ENCODE measurements at regions not wholly inside any gene's neighbourhood (a gene's known extent, or its start where the extent isn't known, plus 50 kb on each side); places are given as distances from the start of the nearest gene placed in this dataset.
"Not testable (repeated sequence)": the region's sequence is repeated elsewhere in the genome, so short reads cannot be mapped to it uniquely, and the experiment has no call there.

DNA sequence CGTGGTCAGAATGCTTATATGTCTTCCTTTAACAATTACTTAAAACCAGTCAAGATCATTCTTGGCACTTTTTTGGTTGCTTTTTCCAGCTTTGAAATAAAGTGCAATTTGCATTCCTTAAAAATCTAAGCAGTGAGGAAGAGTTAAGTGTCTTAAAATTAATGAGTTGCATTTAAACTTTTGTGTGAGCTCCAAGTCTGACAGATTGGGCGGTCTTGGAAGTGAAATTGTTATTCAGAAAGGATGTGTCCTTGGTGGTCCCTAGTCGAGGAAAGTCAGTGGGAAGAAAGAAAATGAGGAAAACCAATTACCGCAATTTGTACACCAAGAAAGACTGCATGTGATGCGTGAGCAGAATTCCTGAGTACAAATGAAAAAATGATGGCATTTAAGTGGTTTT, 132.5 kb downstream of the HHIPL2 start:
- no peak for DNase-seq

DNA sequence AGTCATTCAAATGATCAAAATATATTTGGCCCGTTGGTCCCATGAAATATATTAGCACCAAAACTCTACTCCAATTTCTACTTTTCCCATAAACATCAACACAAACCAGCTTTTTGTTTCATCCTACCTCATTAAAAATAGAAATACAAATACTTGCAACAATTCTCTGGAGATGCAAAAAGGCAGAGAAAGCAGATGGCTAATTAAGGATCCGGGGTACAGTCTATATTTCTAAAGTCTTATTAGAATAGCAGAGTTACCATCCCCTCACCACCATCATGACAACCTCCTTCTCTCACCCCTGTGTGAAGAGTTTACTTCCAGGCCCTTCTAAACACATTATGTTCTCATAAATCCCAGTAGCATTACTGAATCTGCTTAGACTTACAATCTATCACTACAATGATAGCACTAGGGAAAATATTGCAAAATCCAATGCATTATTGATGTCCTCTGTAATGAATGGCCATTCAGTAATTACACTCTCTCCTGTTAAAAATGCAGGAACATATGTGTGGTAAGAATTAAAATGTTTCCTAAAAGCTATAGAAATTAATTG, 133.8 kb downstream of the HHIPL2 start:
- DNase-seq = no peak

DNA sequence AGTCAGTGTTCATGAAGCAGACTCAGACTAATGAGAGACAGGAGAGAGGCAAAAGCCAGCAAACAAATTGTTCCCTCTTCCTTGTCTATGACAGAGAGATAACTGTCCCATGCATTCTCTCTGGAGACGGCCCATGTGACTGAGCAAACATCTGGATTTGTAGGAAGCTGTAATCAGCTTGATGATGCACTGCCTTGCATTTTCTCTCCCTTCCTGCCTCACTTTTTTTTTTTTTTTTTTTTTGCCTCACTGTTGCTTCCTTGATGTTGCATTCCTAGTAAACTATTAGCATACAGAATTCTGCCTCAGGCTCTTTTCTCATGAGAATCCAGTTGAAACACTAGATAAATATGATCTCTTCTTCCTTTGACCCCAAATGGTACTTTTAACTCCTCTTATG, 134.5 kb downstream of the HHIPL2 start:
- no peak for DNase-seq

DNA sequence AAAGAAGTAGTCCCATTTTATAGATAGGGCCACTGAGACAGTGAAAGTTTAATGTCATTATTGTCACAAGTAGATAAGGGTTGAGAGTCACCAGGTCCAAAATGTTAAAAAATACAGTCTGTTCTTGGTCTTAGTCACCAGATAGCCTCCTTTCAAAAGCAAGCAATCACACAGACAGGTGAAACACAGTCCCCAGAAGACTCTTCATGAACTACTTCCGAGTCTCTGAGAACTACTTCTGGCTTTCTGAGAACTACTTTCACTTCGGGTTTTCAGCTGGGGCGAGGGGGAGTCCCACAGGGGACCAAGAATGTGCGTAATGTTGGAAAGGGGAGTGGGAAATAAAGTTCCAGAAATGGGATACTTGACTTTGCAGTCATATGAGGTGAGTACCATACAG, 143.2 kb downstream of the HHIPL2 start:
- DNase-seq = no peak

DNA sequence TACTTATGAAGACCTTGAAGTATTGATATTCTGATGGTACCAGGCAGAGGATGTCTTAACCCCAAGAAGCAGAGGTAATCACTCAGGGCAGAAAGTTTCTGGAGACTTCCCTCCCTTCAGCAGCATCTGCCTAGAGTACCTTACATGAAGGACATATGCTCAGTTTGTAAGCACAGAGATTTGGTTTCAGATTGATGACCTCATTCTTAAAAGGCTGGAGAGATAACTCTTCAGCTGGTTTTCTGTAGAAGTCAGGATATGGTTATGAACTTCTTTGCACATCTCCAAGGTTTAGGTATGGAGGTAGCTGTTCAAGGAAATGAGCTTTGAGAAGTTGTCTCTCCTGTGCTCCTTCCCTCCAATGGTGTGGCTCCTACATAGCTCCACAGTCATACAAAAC, 148.7 kb downstream of the HHIPL2 start:
- no peak for DNase-seq

DNA sequence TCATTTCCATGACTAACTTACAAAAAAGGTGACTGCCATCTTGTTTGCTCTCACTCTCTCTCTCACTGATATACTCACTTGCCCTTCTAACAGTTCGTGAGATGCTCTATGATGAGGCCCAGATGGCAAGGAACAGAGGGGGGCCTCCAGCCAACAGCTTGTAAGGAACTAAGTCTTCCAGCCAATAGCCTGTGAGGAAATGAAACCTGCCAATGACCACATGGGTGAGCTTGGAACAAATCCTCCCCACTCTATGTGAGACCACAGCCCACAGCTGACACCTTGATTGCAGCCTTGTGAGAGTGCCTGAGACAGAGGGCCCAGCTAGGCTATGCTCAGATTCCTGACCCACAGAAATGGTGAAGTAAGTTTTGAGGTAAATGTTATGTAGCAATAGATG, 153.7 kb downstream of the HHIPL2 start:
- DNase-seq = no peak

DNA sequence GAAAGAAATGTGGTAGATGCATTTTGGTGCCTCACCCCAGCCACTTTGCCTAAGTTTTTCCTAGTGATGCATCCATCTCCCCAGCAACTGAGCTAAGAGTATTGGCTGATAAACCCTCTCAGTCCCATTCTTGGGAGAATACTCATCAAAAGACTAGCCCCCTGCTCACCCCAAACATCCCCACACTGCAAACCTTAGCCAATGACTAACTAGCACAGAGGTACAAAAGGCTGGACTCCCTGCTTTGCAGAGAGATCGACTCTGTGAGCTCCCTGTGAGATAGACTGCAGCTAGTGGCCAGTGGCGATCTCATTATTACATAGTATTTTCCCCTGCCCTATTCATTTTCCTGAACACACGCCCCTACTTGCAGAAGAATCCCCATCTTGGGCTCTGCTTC, 155.3 kb downstream of the HHIPL2 start:
- DNase-seq = no peak

DNA sequence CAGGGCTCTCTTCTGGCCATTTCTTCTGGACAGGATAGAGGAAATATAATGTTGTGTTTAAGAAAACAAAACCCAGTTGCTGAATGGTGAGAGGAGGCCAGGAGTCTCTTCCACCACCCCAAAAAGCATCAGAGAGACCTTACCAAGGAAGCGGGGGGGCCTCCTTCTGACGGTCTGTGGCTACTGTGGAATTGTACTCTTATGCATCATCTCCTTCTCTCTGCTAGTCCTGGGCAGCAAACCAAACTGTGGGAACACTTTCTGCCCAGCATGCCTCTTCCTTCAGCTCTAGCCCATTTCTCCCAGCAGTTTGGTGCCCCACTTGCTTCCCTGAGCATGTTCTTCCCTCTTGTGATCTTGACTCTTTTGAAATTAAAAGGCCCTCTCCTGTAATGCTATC, 157.7 kb downstream of the HHIPL2 start:
- DNase-seq = no peak

DNA sequence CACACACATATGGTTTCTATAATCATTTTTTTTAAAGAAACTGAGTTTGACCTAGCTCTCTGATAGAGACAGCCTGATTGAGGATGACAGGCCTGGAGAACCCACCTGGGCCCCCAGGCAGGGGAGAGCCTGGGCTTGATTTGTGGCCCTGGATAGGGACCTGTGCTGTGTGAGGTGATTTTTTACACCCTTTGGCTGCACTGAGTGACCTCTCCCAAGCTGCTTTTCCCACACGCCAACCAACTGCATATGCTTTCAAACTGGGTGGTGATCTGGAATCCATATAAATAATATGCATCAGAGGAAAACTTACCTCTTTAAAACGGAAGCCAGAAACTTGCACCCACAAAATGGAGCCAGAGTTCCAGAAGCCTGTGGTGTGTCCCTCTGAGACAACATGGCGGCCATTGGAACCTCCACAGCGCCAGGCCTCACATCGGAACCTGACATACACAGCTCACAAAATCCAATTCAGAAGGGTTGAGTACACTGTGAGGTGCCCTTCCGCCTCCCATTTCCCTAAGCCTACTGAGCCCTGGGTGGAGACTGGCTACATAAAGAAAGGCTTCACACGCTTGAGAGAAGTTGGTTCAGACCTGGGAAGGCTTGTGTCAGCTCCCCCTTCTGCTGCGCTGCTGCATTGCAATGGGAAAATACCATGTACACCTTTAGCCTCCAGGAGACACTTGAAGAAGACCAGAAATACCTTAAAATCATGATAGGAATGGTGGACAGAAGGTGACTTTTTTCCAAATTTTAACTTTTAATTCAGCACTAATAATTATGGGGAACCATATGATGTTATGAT, 160.7 kb downstream of the HHIPL2 start:
- no peak for DNase-seq

DNA sequence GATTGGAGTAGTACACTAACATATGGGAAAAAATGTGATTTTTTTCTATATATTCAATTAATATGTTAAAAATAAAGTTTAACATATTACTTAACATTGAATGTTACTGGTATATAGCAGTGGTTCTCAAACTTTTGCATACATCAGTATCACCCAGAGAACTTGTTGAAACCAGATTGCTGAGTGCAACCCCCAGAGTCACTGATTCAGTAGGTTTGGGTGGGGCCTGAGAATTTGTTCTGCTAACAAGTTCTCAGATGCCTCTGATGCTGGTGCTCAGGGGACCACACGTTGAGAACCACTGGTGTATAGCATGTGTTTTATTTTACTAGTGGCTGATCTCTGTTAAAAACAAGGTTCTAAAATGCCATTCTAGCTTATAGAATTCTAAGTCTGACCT, 161.9 kb downstream of the HHIPL2 start:
- no peak for DNase-seq

DNA sequence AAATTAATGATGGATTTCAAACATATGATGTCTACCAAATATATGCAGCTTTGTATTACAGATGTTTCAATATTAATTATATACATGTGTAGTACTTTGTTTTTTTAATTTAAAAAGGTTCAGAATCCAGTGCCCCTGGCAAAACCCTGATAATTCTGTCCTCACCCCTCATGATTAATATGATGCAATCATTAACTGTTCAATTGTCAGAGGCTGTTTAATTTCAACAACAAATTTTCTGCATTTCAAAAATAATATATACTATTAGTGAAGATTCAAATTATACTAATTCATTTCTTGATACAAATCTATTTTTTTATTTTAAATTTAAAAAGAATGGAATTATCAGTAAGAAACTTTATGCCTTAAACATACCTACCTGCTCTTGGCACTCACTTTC, 162.6 kb downstream of the HHIPL2 start:
- no peak for DNase-seq

DNA sequence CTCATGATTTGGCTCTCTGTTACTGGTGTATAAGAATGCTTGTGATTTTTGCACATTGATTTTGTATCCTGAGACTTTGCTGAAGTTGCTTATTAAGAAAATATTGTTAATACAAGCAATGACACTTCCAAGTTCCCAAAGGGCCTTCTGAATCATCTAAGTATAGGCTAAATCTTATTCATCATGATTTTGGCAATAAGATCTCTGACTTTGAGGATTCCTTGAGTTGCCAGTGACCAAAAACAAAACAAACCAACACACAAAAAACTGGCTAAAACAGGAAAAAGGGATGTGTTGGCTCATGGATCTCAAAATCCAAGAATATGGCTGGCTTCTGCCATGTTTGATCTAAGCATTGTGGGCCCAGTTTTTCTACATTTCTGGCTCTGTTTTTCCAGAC, 163.4 kb downstream of the HHIPL2 start:
- no peak for DNase-seq

DNA sequence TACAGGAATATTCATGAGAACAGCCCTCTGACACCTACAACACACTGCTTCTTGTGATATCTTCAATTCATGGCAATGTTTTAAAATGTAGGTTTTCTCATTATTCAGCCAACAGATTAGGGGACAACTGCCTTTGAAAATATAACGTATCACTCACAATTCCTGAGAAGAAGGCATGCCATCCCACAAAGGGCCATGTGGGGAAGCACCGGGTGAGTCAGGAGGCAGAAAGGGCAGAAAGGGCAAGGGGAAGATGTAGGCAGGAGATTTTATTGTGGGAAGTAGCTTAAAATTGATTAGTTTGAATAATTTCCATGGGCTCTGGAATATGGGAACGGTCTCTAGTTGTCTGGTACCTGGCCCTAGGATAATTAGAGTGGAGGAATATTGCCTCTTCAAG, 165.7 kb downstream of the HHIPL2 start:
- no peak for DNase-seq

DNA sequence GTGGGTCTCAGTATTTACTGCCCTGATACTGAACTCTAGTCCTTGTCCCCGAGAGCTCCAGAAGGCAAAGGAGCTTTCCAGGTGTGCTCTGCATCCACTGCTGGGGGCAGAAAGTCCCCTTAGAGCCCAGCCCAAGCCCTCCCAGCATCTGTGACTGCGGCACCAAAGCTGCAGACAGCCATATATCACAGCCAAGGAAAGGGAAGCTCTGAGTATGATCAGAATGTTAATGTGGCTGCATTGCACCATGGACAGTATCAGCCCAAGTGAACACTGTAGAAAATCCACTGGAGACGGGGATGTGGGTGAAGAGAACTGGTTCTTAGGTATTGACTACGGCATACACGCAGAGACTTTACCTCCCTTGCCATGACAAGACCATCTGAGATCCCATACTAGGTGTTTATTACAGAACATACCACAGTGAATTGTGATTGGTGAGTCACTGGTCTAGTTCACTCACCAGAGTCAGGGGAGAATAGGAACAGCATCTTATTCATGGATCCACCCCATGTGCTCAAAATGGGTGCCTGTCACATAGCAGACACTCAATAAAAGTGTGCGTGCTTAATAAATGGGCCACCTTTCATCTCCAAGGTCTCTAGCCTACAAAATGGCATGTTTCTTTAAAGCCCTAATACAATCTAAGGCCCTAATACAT, 170.3 kb downstream of the HHIPL2 start:
- no peak for DNase-seq

DNA sequence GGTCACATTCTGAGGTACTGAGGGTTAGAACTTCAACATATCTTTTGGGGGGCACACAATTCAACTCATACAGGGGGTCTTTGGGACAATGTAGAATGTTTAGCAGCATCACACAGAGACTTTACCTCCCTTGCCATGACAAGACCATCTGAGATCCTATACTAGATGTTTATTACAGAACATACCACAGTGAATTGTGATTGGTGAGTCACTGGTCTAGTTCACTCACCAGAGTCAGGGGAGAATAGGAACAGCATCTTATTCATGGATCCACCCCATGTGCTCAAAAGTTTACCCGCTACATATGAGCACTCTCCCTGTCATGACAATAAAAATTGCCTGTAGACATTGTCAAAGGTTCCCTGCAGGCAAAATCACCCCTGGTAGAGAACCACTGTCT, 171.1 kb downstream of the HHIPL2 start:
- not testable (repeated sequence) for DNase-seq

DNA sequence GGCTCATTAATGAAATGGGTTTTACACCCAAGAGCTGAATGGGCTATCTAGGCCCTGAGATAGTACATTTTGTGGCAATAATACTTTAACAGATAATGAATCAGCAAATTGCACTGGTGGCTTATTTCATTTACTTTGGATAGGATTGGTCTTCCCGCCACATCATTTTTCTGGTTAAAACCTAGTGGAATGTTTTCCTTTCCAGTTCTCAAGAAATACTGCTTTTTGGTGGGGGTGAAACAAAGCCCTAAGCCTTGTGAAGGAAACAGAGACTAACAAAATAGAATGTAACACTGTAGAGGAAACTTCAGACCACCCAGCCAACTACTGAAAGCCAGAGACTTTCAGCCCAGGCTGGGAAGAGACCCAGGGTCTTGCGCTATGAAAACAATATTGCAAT, 172.2 kb downstream of the HHIPL2 start:
- DNase-seq = no peak

DNA sequence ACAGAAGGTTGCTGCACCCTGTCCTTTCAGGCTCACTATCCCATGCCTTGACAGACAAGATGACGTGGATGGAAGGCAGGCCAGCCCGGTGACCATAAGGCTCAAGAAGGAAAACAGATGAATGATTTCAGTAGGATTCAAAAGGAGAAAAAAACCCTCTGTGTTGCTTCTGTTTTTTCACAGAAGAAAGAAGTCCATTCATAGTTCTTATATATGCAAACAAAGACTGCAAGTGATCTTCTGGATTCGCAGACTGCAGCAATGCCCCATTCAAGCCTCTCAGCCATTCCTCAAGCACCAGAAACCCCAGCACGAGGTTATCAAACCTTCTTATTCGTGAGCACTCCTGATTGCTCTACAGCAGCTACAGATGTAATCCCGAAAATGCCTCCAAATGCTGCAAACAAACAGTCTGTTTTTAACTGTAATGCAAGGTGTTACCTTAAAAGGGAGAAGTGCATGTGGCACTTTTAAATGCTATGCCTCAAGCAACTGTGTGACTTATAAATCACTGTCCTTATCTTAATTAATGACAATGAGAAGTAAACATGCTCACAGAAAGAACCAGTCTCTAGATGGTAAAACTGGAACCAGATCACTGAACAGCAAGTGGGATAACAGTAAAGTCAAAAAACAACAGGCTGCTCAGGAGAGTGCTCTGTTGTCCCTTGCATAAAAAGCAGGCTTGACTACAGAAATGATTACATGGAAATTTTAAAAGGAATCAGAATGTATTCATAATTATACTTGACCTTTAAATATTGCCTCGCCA, 173.9 kb downstream of the HHIPL2 start:
- no peak for DNase-seq

DNA sequence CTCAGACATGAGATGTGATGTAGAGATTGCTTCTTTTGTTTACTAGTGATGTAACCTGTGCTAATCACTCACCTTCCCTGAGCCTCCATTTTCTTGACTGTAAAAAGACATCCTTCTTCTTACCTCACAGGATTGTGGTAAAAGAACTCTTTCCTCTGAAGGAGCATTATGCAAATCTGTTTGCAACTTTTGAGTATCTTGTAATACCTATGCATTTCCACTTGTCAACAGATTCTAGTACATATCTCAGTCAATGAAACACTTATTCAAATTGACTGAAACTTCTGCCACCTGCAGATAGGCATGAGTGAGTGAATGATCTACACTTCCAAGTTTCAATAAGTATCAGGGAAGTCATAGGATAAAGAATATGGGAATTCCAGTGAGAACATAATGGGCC, 174.7 kb downstream of the HHIPL2 start:
- no peak for DNase-seq

DNA sequence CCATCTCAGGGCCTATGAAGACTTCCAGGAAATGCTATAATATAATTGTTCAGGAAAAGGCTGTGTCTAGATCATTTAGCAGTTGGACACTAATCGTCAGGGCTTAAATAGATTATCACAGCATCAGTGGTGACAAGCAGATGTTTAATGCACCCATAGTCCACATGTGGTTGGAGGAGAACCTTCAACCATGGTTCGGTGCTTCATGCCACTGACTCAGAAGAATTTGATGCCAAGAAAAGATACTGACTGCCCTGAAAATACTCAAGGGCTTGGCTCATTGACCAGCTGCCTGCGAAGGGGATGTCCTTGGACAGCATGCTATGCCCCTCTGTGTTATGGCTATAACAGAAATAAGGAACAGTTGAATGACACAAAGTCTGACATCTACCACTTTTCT, 175.7 kb downstream of the HHIPL2 start:
- DNase-seq = no peak

DNA sequence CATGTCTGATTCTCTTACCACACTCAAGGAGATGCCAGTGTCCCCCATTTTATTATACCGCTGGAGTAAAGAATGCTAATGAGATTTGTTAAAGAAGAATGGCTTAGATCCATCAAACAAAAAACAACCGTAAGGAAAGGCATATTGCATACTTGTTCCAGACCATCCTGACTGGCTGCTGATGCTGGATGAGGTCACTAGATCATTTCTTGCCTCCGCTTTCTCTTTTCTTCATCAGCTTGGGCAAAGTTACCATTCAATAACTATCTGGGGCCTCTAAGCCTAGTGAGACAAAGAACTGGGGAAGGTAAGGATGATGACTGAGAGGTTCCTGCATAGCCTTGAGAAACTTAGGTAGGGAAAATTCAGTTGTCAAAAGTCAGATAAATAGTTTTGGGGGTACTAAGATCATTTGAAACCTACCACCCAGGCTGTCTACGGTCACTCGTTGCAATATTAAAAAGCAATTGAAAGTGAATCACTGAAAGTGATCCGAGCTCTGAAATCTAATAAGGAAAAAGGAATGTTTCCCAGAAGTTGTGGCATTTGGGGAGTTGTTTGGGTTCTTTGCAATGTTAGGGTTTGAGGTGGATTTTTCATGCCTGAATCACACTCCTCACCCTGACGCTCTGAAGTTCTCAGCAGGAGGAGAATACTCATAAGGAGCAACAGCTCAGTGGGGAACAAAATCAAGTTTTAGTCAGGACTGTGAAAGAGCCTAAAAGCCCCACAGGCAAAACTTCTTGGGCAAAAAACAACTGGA, 176.8 kb downstream of the HHIPL2 start:
- DNase-seq = no peak

DNA sequence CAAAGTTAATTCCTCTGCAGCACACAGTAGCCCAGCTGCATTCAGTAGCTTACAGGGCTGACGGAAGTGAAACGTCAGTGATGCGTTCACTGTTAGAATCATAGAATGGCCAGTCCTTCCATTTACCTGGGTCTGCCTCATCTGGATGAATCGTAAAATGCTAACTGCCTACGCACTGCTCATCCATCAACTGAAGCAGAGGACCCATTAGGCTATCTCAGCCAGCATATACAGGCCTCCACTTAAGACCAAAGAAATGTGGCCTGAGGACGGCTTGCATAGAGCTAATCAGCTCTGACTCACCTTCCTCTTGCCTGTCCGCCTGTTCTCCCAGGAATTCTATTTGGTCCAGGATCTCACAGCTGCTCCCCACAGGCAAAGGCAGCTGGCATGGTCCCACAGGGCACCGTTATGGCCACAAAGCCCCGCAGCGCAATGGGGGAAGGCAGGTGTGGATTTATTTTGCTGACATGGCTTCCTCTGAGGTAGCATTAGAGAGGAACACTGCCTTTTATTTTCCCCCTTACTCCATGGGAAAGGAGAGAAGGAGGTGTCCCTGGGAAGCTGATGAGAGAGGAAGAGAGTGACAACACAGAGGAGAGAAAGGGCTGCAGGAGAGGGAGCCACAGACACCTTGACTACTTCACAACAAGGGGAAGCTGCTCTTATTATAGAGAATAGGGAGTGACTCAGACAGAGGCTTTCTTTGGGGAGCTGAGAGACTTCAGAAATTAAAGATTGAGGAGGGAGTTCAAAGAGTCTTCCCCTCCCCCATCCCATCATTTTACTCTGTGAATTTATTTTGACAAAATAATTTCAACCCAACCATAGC, 177.6 kb downstream of the HHIPL2 start:
- DNase-seq = no peak

DNA sequence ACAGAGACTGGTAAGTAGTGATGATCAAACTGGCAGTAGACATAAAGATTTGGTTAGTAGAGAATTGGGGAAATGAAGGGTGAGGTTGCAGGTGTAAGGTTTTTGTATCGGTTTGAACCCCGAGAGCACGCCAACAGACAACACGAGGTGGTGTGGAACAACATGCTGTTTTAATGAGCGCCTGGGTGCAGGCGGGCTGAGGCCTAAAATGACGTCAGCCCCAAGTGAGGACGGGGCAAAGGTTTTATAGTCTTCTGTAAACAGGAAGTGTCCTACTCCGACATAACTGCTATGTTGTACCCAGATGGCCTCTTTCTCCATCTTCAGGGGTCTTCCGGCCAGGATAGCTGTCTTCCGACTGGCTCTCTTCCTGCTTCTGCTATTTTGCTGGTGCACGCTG, 178.8 kb downstream of the HHIPL2 start:
- DNase-seq = no peak

Data from activated CD4-positive, alpha-beta T cell treated with anti-CD3 and anti-CD28 coated beads for 1 hour (primary cell).